H9 (cell line): ENCODE measurements at regions not wholly inside any gene's neighbourhood (a gene's known extent, or its start where the extent isn't known, plus 50 kb on each side); places are given as distances from the start of the nearest gene placed in this dataset.
"Not testable (repeated sequence)": the region's sequence is repeated elsewhere in the genome, so short reads cannot be mapped to it uniquely, and the experiment has no call there.

Source experiments
- DNase-seq: peaks from one replicate; pipeline ENCODE4 v3.0.0-alpha.2; 2017
- H2AFZ ChIP-seq: one replicate; pipeline ENCODE4 v1.6.1; 2013; ENCODE audit warnings: mild to moderate bottlenecking, low read length, control low read depth, moderate library complexity
- H2AK5ac ChIP-seq: 2 replicates; pipeline ENCODE4 v1.6.1; 2013; ENCODE audit warnings: low read length, control low read depth, mixed read lengths; ENCODE audit not compliant: insufficient read length
- H2BK120ac ChIP-seq: one replicate; pipeline ENCODE4 v1.6.1; 2013; ENCODE audit warnings: low read depth, mild to moderate bottlenecking, low read length, control low read depth, inconsistent platforms; ENCODE audit not compliant: poor library complexity, severe bottlenecking
- H2BK12ac ChIP-seq: 2 replicates; pipeline ENCODE4 v1.6.1; 2013; ENCODE audit warnings: low read length, control low read depth, mixed read lengths, low read depth; ENCODE audit not compliant: insufficient read length
- H2BK15ac ChIP-seq: 2 replicates; pipeline ENCODE4 v1.6.1; 2013; ENCODE audit warnings: low read depth, low read length, control low read depth
- H2BK20ac ChIP-seq: one replicate; pipeline ENCODE4 v1.6.1; 2013; ENCODE audit warnings: low read depth, mild to moderate bottlenecking, low read length, control low read depth, inconsistent platforms; ENCODE audit not compliant: poor library complexity, severe bottlenecking
- H2BK5ac ChIP-seq: 2 replicates; pipeline ENCODE4 v1.6.1; 2013; ENCODE audit warnings: low read length, control low read depth, mixed read lengths; ENCODE audit not compliant: insufficient read length
- H3K14ac ChIP-seq: 2 replicates; pipeline ENCODE4 v1.6.1; 2013; ENCODE audit warnings: low read length, control low read depth; ENCODE audit not compliant: insufficient read depth
- H3K18ac ChIP-seq: 2 replicates; pipeline ENCODE4 v1.6.1; 2013; ENCODE audit warnings: low read depth, mild to moderate bottlenecking, mixed read lengths, low read length, control low read depth; ENCODE audit not compliant: insufficient read length
- H3K23ac ChIP-seq: 2 replicates; pipeline ENCODE4 v1.6.1; 2013; ENCODE audit warnings: low read length, control low read depth, mixed read lengths, low read depth; ENCODE audit not compliant: insufficient read length
- H3K23me2 ChIP-seq: 2 replicates; pipeline ENCODE4 v1.6.1; 2013; ENCODE audit warnings: low read depth, mild to moderate bottlenecking, mixed read lengths, low read length, control low read depth; ENCODE audit not compliant: insufficient read length, poor library complexity, severe bottlenecking
- H3K27ac ChIP-seq: 2 replicates; pipeline ENCODE4 v1.5.1; 2013; ENCODE audit warnings: low read length, control low read depth, mixed read lengths, low read depth; ENCODE audit not compliant: insufficient read length
- H3K27me3 ChIP-seq: 2 replicates; pipeline ENCODE4 v1.6.1; 2013; ENCODE audit warnings: low read length, control low read depth, inconsistent platforms; ENCODE audit not compliant: insufficient read depth
- H3K4ac ChIP-seq: 2 replicates; pipeline ENCODE4 v1.6.1; 2013; ENCODE audit warnings: low read depth, mild to moderate bottlenecking, control low read depth, inconsistent platforms, low read length, moderate library complexity
- H3K4me1 ChIP-seq: 2 replicates; pipeline ENCODE4 v1.6.1; 2013; ENCODE audit warnings: low read length, control low read depth, inconsistent platforms; ENCODE audit not compliant: insufficient read depth
- H3K4me2 ChIP-seq: 2 replicates; pipeline ENCODE4 v1.6.1; 2013; ENCODE audit warnings: low read length, control low read depth, mixed read lengths; ENCODE audit not compliant: insufficient read length, insufficient read depth
- H3K56ac ChIP-seq: 2 replicates; pipeline ENCODE4 v1.6.1; 2013; ENCODE audit warnings: low read depth, mild to moderate bottlenecking, mixed read lengths, low read length, control low read depth; ENCODE audit not compliant: insufficient read length
- H3K79me1 ChIP-seq: 2 replicates; pipeline ENCODE4 v1.6.1; 2013; ENCODE audit warnings: low read depth, mild to moderate bottlenecking, moderate library complexity, low read length, control low read depth, inconsistent platforms; ENCODE audit not compliant: insufficient read depth, poor library complexity, severe bottlenecking
- H3K79me2 ChIP-seq: 2 replicates; pipeline ENCODE4 v1.6.1; 2013; ENCODE audit warnings: low read length, control low read depth, inconsistent platforms; ENCODE audit not compliant: insufficient read depth
- H3K9ac ChIP-seq: 2 replicates; pipeline ENCODE4 v1.6.1; 2013; ENCODE audit warnings: low read length, control low read depth, mixed read lengths; ENCODE audit not compliant: insufficient read length; ENCODE audit errors: extremely low read depth
- H3K9me3 ChIP-seq: one replicate; pipeline ENCODE4 v1.6.1; 2013; ENCODE audit warnings: low read depth, low read length, inconsistent platforms; ENCODE audit not compliant: control insufficient read depth
- H3T11ph ChIP-seq: one replicate; pipeline ENCODE4 v1.6.1; 2013; ENCODE audit warnings: mild to moderate bottlenecking, low read length, control low read depth, inconsistent platforms
- H4K20me1 ChIP-seq: one replicate; pipeline ENCODE4 v1.6.1; 2013; ENCODE audit not compliant: control insufficient read depth, insufficient read length, insufficient read depth
- H4K5ac ChIP-seq: 2 replicates; pipeline ENCODE4 v1.6.1; 2013; ENCODE audit warnings: low read depth, mild to moderate bottlenecking, mixed read lengths, low read length, control low read depth; ENCODE audit not compliant: insufficient read length
- H4K8ac ChIP-seq: replicated peaks from 2 replicates; pipeline ENCODE4 v1.6.1; 2013; ENCODE audit warnings: low read length, control low read depth, mixed read lengths, low read depth; ENCODE audit not compliant: insufficient read length
- H4K91ac ChIP-seq: 2 replicates; pipeline ENCODE4 v1.6.1; 2013; ENCODE audit warnings: low read depth, mild to moderate bottlenecking, moderate library complexity, mixed read lengths, low read length, control low read depth; ENCODE audit not compliant: insufficient read length
- H3K27ac Mint-ChIP-seq, 3 experiments: 2 replicates in 2 of 3; 3 replicates in 1 of 3; pipeline ENCODE4 v1.8.0; 2020 to 2021; ENCODE audit warnings: mixed read lengths in 3 of 3, mild to moderate bottlenecking in 1 of 3, moderate library complexity in 1 of 3
- H3K27me3 Mint-ChIP-seq: 2 replicates; pipeline ENCODE4 v1.8.0; 2021; ENCODE audit warnings: low read depth, mild to moderate bottlenecking, moderate library complexity, mixed read lengths
- H3K36me3 Mint-ChIP-seq, 3 experiments: 2 replicates in 2 of 3; 3 replicates in 1 of 3; pipeline ENCODE4 v1.8.0; 2020 to 2021; ENCODE audit warnings: low read depth in 3 of 3, mixed read lengths in 3 of 3; ENCODE audit not compliant: insufficient read depth in 1 of 3
- H3K4me1 Mint-ChIP-seq, 2 experiments: 2 replicates each; pipeline ENCODE4 v1.8.0; 2020; ENCODE audit warnings: mixed read lengths in 2 of 2
- H3K4me3 Mint-ChIP-seq, 2 experiments: 2 replicates in 1 of 2; 3 replicates in 1 of 2; pipeline ENCODE4 v1.8.0; 2020 to 2021; ENCODE audit warnings: mild to moderate bottlenecking in 2 of 2, mixed read lengths in 2 of 2, moderate library complexity in 1 of 2
- H3K9me3 Mint-ChIP-seq, 2 experiments: 2 replicates in 1 of 2; 3 replicates in 1 of 2; pipeline ENCODE4 v1.8.0; 2020; ENCODE audit warnings: mild to moderate bottlenecking in 2 of 2, mixed read lengths in 2 of 2, moderate library complexity in 1 of 2
- CTCF ChIP-seq: fragments of 200-600 bp; sonication (generic); conservative IDR thresholded peaks from 3 replicates; pipeline ENCODE4 v1.8.0; 2021; ENCODE audit warnings: antibody characterized with exemption, mild to moderate bottlenecking
- WGBS: extraction: QIAGEN DNeasy Blood & Tissue Kit; methylation state at CpG from one replicate; pipeline ENCODE4 v1.1.7; 2013; ENCODE audit warnings: missing lambda C conversion rate, low lambda C conversion rate, mixed read lengths; ENCODE audit not compliant: insufficient read length; ENCODE audit errors: extremely low coverage; 5-methylcytosine and 5-hydroxymethylcytosine counted together

GRCh38 chr1:209172286-209172685 lies 411.2 kb upstream of the CAMK1G start:
- H3K4me1 Mint-ChIP-seq = peaks cover 0 to 3% of the 10 kb centered on the region in 2 experiments; a peak in 1 of 4 replicates
- H3K4ac ChIP-seq = no peak overlapping the region
- no peak overlapping the region for H2BK12ac ChIP-seq
- no peak overlapping the region for H3K27ac ChIP-seq
- no peaks in the 10 kb centered on the region for H3K27me3 ChIP-seq
- no peak overlapping the region for H2BK15ac ChIP-seq
- H3K18ac ChIP-seq = no peak overlapping the region
- no peaks in the 10 kb centered on the region for H3K79me2 ChIP-seq
- H3K4me3 Mint-ChIP-seq = no peak overlapping the region
- H3T11ph ChIP-seq = no peak overlapping the region
- no peaks in the 10 kb centered on the region for H3K79me1 ChIP-seq
- no peak overlapping the region for H4K91ac ChIP-seq
- H3K4me2 ChIP-seq = no peak overlapping the region
- no peak overlapping the region for H2AK5ac ChIP-seq
- no peak overlapping the region for H3K9ac ChIP-seq
- no peak for TF ChIP-seq CTCF
- no peak overlapping the region for H3K56ac ChIP-seq
- H4K5ac ChIP-seq = no peak overlapping the region
- no peaks in the 10 kb centered on the region for H3K23me2 ChIP-seq
- H2AFZ ChIP-seq = no peak overlapping the region
- no peak overlapping the region for H2BK120ac ChIP-seq
- H3K14ac ChIP-seq = no peak overlapping the region
- H3K27me3 Mint-ChIP-seq = no peaks in the 10 kb centered on the region; the same call in none of the 2 replicates
- no peaks in the 10 kb centered on the region for H3K4me1 ChIP-seq
- H3K36me3 Mint-ChIP-seq = peaks cover 1 to 8% (median 2%) of the 10 kb centered on the region in 3 experiments; a peak in 3 of 7 replicates
- no peak overlapping the region for H3K23ac ChIP-seq
- H3K9me3 ChIP-seq = no peaks in the 10 kb centered on the region
- no CpG with 5 or more reads among the region's 4 CpGs for WGBS
- DNase-seq = no peak
- no peak overlapping the region; a peak in 1 of 7 replicates for H3K27ac Mint-ChIP-seq
- H2BK5ac ChIP-seq = no peak overlapping the region
- no peak overlapping the region for H2BK20ac ChIP-seq
- H3K9me3 Mint-ChIP-seq = peaks cover 8 to 22% of the 10 kb centered on the region in 2 experiments; a peak in 4 of 5 replicates
- H4K8ac ChIP-seq = no peak overlapping the region
- H4K20me1 ChIP-seq = no peaks in the 10 kb centered on the region

GRCh38 chr1:209172792-209173542 lies 410.5 kb upstream of the CAMK1G start:
- not testable (repeated sequence) for H3K4me3 Mint-ChIP-seq, H3K27me3 ChIP-seq, H4K8ac ChIP-seq, H3T11ph ChIP-seq, H3K27ac Mint-ChIP-seq, DNase-seq, H3K4ac ChIP-seq, H2AFZ ChIP-seq, H3K56ac ChIP-seq, H3K9ac ChIP-seq, H2BK120ac ChIP-seq, H3K27me3 Mint-ChIP-seq, H2BK12ac ChIP-seq, H3K23me2 ChIP-seq, H3K23ac ChIP-seq, H3K79me1 ChIP-seq, H2BK20ac ChIP-seq, H4K5ac ChIP-seq, H2BK5ac ChIP-seq, H4K91ac ChIP-seq, H2AK5ac ChIP-seq, H3K14ac ChIP-seq, H3K4me1 ChIP-seq, H2BK15ac ChIP-seq, H3K4me2 ChIP-seq, H3K27ac ChIP-seq, H3K4me1 Mint-ChIP-seq, H3K9me3 ChIP-seq, H3K18ac ChIP-seq, H3K79me2 ChIP-seq, H4K20me1 ChIP-seq
- no CpG with 5 or more reads among the region's 31 CpGs for WGBS
- peaks cover 1 to 15% (median 2%) of the 10 kb centered on the region in 3 experiments; a peak in 5 of 7 replicates for H3K36me3 Mint-ChIP-seq
- H3K9me3 Mint-ChIP-seq = peaks cover 11 to 28% of the 10 kb centered on the region in 2 experiments
